ENCODE measurements at regions not wholly inside any gene's neighbourhood (a gene's known extent, or its start where the extent isn't known, plus 50 kb on each side); places are given as distances from the start of the nearest gene placed in this dataset.
"Not testable (repeated sequence)": the region's sequence is repeated elsewhere in the genome, so short reads cannot be mapped to it uniquely, and the experiment has no call there.

- no peak for DNase-seq
Observed at GRCh38 chr13:90882551-90882950, 464.9 kb upstream of the MIR17HG start.

- no peak for DNase-seq
Observed at GRCh38 chr13:90883592-90883991, 463.9 kb upstream of the MIR17HG start.

- no peak for DNase-seq
Observed at GRCh38 chr13:90884066-90884465, 463.4 kb upstream of the MIR17HG start.

DNA sequence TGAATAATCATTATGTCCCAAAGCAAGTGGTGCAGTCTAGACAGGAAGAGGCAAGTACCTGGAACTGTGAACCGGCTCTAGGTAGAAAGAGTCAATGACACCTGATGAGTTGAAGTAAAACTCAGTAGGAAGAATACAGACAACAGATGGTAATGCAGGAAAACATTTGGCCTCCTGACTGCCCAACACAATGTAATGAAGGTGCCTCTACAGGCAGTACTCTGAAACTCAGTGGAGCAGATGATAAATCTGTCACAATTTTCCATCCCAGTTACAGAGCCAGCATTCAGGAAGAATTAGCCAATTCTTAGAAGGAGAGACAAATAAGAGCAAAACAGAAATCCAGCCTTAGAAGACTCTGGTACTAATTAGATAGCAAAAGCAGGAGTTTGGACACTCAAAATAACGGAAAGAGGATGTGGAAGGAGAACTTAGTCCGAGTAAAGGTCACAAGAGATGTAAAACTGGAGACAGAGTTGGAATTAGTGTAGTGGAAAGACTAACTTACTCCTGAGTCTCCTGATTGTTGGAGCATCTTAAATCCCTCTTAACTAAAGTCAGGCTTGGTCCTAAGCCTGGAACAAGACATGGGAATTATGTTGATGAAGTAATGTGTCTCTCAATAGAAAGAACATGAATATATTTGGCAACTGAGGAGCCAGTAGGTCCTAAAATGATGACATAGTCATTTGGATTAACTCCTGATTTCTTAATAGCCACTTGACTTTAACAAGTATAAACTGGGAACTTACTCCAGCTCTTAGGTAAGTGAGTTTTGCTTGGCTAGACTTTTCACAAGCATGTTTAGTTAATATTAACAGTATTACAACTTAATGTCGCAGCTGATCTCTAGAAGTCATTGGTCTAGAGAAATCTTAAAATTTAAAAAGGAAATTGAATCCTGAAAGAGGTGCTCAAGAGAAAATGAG, 457.3 kb upstream of the MIR17HG start:
- DNase-seq = no peak

- no peak for DNase-seq
Observed at GRCh38 chr13:90891329-90891728, 456.2 kb upstream of the MIR17HG start.

DNA sequence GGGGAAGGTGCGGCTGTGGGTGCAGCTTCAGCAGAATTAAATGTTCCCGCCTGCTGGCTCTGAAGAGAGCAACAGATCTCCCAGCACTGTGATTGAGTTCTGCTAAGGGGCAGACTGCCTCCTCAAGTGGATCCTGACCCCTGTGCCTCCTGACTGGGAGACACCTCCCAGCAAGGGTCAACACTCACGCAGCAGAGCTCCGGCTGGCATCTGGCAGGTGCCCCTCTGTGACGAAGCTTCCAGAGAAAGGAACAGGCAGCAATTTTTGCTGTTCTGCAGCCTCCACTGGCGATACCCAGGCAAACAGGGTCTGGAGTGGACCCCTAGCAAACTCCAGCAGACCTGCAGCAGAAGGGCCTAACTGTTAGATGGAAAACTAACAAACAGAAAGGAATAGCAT, 454.3 kb upstream of the MIR17HG start:
- DNase-seq = not testable (repeated sequence)

GRCh38 chr13:90896002-90896401, 451.5 kb upstream of the MIR17HG start:
- DNase-seq = no peak

- no peak for DNase-seq
Observed at GRCh38 chr13:90898811-90899210, 448.7 kb upstream of the MIR17HG start.

DNA sequence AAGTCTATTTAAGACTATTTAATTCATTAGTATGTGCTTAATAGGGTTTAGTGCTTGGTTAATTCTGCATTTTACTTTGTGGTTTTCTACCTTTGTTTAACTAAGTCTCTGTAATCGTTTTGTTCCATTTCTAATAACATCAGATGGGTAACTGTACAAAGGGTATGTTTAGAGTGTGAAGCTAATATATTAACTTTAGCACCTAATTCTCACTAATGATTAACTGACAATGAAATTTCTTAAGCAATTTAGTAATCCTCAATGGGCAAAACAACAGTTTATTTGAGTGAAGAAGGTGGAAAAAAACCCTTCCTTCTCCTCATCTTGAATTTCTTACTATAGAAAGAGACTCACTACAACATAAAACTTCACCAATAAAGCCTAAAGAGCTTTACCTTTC, 448.1 kb upstream of the MIR17HG start:
- DNase-seq = no peak

GRCh38 chr13:90902255-90902654, 445.2 kb upstream of the MIR17HG start:
- DNase-seq = no peak

DNA sequence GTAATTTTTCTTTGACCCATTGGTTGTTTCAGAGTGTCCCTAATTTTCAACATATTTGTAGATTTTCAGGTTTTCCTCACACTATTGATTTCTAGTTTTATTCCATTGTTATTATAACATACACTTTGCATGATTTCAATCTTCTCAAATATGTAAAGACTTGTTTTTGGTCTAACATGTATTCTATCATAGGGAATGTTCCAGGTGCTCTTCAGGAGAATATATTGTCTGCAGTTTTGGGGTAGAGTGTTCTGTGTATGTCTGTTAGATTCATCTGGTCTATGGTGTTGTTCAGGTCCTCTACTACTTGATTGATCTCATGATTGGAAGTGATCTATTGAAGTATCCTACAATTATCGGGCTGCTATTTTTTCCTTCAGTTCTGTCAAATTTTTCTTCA, 440.9 kb upstream of the MIR17HG start:
- DNase-seq = no peak

DNA sequence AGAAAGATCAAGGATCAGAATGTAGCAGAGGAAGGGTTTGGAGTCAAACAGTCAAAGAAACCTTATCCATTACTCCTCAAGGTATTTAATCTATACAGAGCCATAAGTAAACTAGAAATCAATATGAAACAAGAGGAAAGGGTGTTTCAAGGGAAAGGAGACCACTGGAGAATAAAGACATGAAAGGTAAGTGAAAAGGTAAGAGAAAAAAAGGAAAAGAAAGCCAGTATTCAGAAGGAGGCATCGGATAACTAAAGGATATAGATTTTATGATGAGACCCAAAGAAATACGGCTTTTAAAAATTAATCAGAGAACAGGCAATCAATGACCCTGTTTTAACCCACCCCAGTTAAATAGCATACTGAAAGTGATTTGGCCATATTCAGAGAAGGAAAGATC, 438.7 kb upstream of the MIR17HG start:
- no peak for DNase-seq

DNA sequence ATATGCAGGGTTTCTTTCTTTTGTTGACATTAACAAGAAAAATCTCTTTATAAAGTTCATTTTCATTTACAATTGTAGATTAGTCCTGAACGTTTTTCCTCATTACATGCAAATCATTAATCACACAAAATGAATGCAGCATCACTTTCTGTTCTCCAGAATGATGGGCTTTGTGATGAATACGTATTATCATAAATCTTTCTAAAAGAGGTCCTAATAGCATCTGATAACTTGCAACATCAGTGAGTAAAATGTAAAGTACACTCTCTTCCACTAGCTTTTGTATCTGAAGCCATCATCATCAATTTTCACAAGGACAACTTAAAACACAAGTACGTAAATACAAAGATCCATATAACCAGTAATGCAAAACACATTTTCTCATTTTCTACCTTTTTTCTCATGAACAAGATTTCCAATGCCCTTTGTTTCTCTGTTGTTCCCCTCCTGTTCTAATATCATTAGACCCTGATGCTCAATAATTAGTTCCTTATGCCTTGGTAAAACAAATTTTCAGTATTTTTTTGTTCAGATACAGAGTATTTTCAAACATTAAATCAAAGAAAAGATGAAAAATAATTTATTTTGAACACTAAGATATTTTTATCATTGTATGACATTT, 437.4 kb upstream of the MIR17HG start:
- DNase-seq = no peak

DNA sequence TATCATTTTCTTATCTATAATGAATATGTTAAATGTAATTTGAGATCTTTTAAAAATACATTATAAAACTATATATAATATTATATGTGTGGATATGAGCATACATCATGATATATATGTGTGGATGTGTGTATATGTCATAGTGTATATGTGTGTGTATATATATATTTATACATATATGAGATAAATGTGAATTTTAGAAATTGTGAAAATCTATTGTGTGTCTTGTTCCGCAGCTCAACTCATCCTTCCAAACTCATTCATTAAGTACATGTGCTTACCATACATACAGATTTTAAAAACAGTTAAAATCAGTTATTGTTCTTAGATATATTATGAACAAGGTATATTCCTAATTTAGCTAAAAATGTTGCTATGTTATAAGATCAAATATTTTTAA, 435.2 kb upstream of the MIR17HG start:
- no peak for DNase-seq

GRCh38 chr13:90918536-90918935, 429.0 kb upstream of the MIR17HG start:
- no peak for DNase-seq

GRCh38 chr13:90919153-90919552, 428.3 kb upstream of the MIR17HG start:
- no peak for DNase-seq

GRCh38 chr13:90926459-90926858, 421.0 kb upstream of the MIR17HG start:
- DNase-seq = no peak

GRCh38 chr13:90928109-90928508, 419.4 kb upstream of the MIR17HG start:
- no peak for DNase-seq

GRCh38 chr13:90933097-90933826, 414.2 kb upstream of the MIR17HG start:
- DNase-seq = no peak

DNA sequence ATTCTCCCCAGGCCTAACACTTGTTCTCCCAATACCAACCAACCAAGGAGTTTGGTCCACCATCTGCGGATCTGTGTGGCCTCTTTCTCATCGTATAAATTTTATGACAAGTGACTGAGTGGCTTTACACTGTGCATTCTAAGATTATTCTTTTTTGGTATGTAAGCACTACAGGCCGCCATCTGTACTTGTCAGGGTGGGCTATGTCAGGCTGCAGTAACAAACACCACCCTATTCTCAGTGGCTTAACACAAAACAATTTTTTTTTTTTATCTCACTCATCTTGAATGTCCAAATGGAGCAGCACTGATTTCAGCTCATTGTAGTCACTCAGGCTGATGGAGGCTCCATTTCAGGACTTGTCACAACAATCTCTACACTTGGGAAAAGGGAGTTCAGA, 412.7 kb upstream of the MIR17HG start:
- no peak for DNase-seq

DNA sequence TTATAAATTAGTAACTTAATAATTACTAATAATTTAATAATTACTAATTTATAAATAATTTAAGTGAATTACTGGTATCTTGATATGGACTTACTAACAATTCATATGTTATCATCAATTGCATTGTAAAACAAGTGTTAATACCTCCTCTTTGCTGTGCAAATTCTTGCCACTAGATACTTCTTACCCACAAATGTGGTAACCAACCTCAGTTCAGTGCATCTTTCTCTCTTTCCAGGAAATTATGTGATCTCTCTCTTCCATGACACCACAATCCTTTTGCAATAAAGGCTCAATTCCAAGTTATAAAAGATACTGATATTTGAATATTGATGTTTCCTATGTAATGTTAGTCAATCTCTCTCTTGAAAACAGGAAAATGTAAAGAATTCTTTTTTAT, 408.6 kb upstream of the MIR17HG start:
- DNase-seq = no peak

- DNase-seq = no peak
Observed at GRCh38 chr13:90943946-90944345, 403.5 kb upstream of the MIR17HG start.

DNA sequence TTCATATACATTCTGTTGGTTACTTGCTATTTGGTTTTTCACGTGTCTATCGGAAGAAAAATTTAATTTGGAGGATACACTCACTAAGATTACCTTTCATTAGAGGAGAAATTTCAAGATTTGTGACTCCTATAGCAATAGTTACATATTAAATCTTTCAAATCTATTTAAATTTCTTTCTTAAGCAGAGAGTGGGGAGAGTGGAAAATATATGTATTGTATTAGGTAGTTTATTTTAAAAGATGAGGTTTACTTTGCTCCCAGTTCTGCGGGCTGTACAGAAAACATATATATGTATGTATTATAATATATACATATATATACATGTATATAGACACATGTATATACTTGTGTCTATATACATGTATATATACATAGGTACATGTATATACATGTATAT, 402.3 kb upstream of the MIR17HG start:
- not testable (repeated sequence) for DNase-seq

DNA sequence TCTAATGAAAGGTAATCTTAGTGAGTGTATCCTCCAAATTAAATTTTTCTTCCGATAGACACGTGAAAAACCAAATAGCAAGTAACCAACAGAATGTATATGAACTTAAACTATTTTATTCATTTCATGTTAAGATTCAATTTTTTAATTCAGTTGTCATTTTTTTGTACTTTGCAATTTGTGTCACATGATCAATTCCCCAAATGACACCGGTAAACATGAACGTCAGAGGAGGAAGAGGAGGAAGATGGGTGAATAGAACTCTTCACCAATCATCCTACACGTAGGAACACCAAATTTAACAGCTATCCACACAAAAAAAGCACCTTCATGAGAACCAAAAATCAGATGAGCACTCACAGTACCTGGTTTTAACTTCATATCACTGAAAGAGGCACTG, 401.4 kb upstream of the MIR17HG start:
- not testable (repeated sequence) for DNase-seq
